Natural killer cell (primary cell): ENCODE measurements at regions not wholly inside any gene's neighbourhood (a gene's known extent, or its start where the extent isn't known, plus 50 kb on each side); places are given as distances from the start of the nearest gene placed in this dataset.

Experiments used
- ATAC-seq, 3 donors: fragments of 150-1000 bp in 2 of 3; fragments of 200-7000 bp in 1 of 3; cut with Tn5 transposase; 1 replicate in 1 of 3; 2 replicates in 2 of 3; pipeline ENCODE4 v1.10.0; 2021; ENCODE audit warnings: mild to moderate bottlenecking in 2 of 3, moderate library complexity in 2 of 3
- DNase-seq, 2 donors: peaks; one replicate each; pipeline versions ENCODE4 v3.0.0 to v3.0.0-alpha.2; 2013 to 2021; ENCODE audit warnings: mixed read lengths in 1 of 2
- H3K27ac ChIP-seq: one replicate; pipeline ENCODE4 v1.5.1; 2013; ENCODE audit warnings: mild to moderate bottlenecking, low read length
- H3K27me3 ChIP-seq: one replicate; pipeline ENCODE4 v1.6.1; 2013; ENCODE audit warnings: low read length; ENCODE audit not compliant: control insufficient read depth, insufficient read depth
- H3K36me3 ChIP-seq: one replicate; pipeline ENCODE4 v1.6.1; 2013; ENCODE audit warnings: low read length; ENCODE audit not compliant: control insufficient read depth, insufficient read depth
- H3K4me1 ChIP-seq: one replicate; pipeline ENCODE4 v1.6.1; 2013; ENCODE audit warnings: low read length; ENCODE audit not compliant: control insufficient read depth, insufficient read depth
- H3K4me3 ChIP-seq: one replicate; pipeline ENCODE4 v1.5.1; 2013; ENCODE audit warnings: low read length
- H3K9me3 ChIP-seq: one replicate; pipeline ENCODE4 v1.6.1; 2013; ENCODE audit warnings: low read length; ENCODE audit not compliant: control insufficient read depth, insufficient read depth
- H3K27ac Mint-ChIP-seq, 2 donors: one replicate each; pipeline ENCODE4 v1.8.0; 2022; ENCODE audit warnings: mild to moderate bottlenecking in 2 of 2, mixed read lengths in 2 of 2, moderate library complexity in 1 of 2
- H3K27me3 Mint-ChIP-seq, 2 donors: one replicate each; pipeline ENCODE4 v1.8.0; 2022; ENCODE audit warnings: low read depth in 2 of 2, mixed read lengths in 2 of 2
- H3K36me3 Mint-ChIP-seq: one replicate; pipeline ENCODE4 v1.8.0; 2022; ENCODE audit warnings: mixed read lengths
- H3K4me1 Mint-ChIP-seq, 2 donors: one replicate each; pipeline ENCODE4 v1.8.0; 2022; ENCODE audit warnings: mixed read lengths in 2 of 2
- H3K4me3 Mint-ChIP-seq: one replicate; pipeline ENCODE4 v1.8.0; 2022; ENCODE audit warnings: mild to moderate bottlenecking, moderate library complexity, mixed read lengths
- H3K9me3 Mint-ChIP-seq, 2 donors: one replicate each; pipeline ENCODE4 v1.8.0; 2022; ENCODE audit warnings: mixed read lengths in 2 of 2
- WGBS: methylation state at CpG from one replicate; pipeline ENCODE4 v1.1.7; 2013; ENCODE audit warnings: missing lambda C conversion rate; ENCODE audit not compliant: insufficient coverage; 5-methylcytosine and 5-hydroxymethylcytosine counted together
- intact Hi-C: fragments of 100-400 bp; cut with micrococcal nuclease; formaldehyde crosslinking; loops from one replicate; pipeline ENCODE4 v1.14.2; 2022
- TF ChIP-seq, protein P1 (sequence below): fragments of 200-600 bp; IDR thresholded peaks from one replicate; pipeline ENCODE4 v1.8.0; 2022; ENCODE audit warnings: antibody characterized with exemption

DNA sequence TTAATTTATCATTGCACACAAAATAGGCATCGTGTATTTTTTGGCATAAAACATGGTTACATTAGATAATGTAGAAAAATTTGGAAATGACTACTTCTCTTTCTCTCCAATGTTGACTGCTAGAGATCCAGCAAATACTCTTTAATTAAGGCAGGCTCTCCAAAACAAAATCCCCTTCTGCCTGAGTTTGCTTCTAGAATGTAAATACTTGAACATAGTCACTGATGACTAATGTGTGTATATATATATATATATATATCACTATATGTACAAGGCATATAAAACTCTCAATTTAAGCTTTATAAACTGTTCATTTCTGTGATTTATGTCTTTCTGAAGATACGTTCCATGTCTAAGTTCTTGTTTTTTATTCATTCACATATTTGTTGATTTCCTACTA is 67.2 kb upstream of the CAMK2D start:
- ATAC-seq (no peak), DNase-seq (no peak)
- Histone ChIP-seq H3K27ac (no peak overlapping the region), H3K9me3 (no peaks in the 10 kb centered on the region), H3K36me3 (no peaks in the 10 kb centered on the region), H3K4me1 (no peaks in the 10 kb centered on the region), H3K4me3 (no peak overlapping the region), H3K27me3 (no peaks in the 10 kb centered on the region)
- peaks cover 11 to 21% of the 10 kb centered on the region in 2 donors for H3K27me3 Mint-ChIP-seq
- H3K9me3 Mint-ChIP-seq: no peaks in the 10 kb centered on the region
- TF ChIP-seq, protein P1, sequence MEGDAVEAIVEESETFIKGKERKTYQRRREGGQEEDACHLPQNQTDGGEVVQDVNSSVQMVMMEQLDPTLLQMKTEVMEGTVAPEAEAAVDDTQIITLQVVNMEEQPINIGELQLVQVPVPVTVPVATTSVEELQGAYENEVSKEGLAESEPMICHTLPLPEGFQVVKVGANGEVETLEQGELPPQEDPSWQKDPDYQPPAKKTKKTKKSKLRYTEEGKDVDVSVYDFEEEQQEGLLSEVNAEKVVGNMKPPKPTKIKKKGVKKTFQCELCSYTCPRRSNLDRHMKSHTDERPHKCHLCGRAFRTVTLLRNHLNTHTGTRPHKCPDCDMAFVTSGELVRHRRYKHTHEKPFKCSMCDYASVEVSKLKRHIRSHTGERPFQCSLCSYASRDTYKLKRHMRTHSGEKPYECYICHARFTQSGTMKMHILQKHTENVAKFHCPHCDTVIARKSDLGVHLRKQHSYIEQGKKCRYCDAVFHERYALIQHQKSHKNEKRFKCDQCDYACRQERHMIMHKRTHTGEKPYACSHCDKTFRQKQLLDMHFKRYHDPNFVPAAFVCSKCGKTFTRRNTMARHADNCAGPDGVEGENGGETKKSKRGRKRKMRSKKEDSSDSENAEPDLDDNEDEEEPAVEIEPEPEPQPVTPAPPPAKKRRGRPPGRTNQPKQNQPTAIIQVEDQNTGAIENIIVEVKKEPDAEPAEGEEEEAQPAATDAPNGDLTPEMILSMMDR: no peak
- intact Hi-C loops: no loop called here
- H3K36me3 Mint-ChIP-seq: no peaks in the 10 kb centered on the region
- WGBS: no CpG with 5 or more reads among the region's 2 CpGs
- H3K4me3 Mint-ChIP-seq: no peak overlapping the region
- peaks cover 4 to 5% of the 10 kb centered on the region in 2 donors for H3K4me1 Mint-ChIP-seq
- H3K27ac Mint-ChIP-seq: no peak overlapping the region

DNA sequence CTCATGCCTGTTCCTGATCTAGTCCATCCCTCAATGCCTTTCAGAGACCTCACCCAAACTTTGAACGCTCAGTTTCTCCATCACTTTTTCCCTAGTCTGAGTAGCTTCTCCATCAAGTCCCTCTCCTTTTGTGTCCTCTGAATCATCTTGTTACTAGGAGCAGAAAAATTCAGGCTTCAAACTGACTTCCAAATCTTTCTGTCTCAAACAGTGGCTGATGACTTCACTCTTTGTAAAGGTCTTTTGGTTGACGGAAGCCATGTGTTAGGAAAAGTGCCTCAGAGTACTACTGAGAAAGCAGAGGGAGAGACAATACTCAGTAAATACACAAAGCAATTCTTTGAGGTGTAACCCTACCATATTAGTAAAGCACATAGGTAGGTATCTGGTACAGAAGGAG is 65.7 kb upstream of the CAMK2D start:
- Mint-ChIP-seq H3K36me3 (no peaks in the 10 kb centered on the region), H3K27me3 (peaks cover 11 to 16% of the 10 kb centered on the region in 2 donors), H3K9me3 (no peaks in the 10 kb centered on the region), H3K4me1 (peaks cover 4 to 5% of the 10 kb centered on the region in 2 donors), H3K27ac (no peak overlapping the region), H3K4me3 (no peak overlapping the region)
- no peaks in the 10 kb centered on the region for H3K9me3 ChIP-seq
- TF ChIP-seq, protein P1: no peak
- H3K4me3 ChIP-seq: no peak overlapping the region
- no peak overlapping the region for H3K27ac ChIP-seq
- 100% methylated on average over 1 of the region's 2 CpGs for WGBS
- H3K36me3 ChIP-seq: no peaks in the 10 kb centered on the region
- intact Hi-C loops: no loop called here
- H3K27me3 ChIP-seq: no peaks in the 10 kb centered on the region
- DNase-seq: no peak
- no peaks in the 10 kb centered on the region for H3K4me1 ChIP-seq
- ATAC-seq: no peak

DNA sequence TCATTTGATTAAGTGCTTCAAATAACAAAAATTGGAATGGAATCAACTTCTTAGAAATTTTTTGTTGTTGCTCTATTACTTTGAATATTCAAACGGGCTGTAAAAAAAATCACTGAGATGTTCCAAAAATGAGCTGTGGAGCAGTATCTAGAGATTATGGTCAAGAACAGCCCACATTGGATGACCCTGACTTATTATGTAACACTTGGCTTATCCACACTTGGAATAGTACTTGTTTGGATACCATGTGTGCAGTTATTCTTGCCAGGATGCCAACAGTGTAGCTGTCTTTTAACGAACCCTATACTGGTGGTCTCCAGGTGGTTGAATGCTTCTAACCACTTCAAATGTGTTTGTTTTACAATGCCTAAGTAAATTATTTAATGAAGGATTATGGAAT is 64.9 kb upstream of the CAMK2D start:
- Mint-ChIP-seq H3K9me3 (no peaks in the 10 kb centered on the region), H3K4me1 (peaks cover 4 to 5% of the 10 kb centered on the region in 2 donors), H3K36me3 (no peaks in the 10 kb centered on the region), H3K27me3 (peaks cover 11 to 16% of the 10 kb centered on the region in 2 donors), H3K27ac (no peak overlapping the region), H3K4me3 (no peak overlapping the region)
- Histone ChIP-seq H3K27ac (no peak overlapping the region), H3K4me1 (no peaks in the 10 kb centered on the region), H3K9me3 (no peaks in the 10 kb centered on the region), H3K4me3 (no peak overlapping the region), H3K36me3 (no peaks in the 10 kb centered on the region), H3K27me3 (no peaks in the 10 kb centered on the region)
- 86% methylated on average over 2 of the region's 2 CpGs for WGBS
- ATAC-seq (no peak), DNase-seq (no peak)
- TF ChIP-seq, protein P1: no peak
- intact Hi-C loops: no loop called here

DNA sequence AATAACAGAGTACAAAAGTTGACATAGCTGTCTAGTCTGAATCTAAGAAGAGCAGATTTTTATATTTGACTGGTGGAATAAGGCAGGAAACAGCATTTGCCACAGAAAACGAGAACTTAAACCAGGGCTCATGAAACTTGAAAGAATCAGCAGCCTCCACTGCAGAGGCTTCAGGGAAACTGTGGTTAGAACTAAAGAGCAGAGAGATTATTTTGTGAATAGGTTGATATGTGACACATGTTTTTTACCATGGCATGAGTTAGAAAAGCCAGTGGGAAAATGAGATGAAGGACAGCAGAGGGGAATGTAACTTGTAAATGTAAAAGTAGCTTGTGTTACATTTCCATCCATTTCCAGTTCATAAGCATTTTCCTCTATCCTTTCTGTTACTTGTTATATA is 63.7 kb upstream of the CAMK2D start:
- Mint-ChIP-seq H3K4me3 (no peak overlapping the region), H3K36me3 (no peaks in the 10 kb centered on the region), H3K27ac (no peak overlapping the region), H3K27me3 (peaks cover 11 to 22% of the 10 kb centered on the region in 2 donors), H3K9me3 (no peaks in the 10 kb centered on the region), H3K4me1 (peaks cover 4 to 5% of the 10 kb centered on the region in 2 donors)
- Histone ChIP-seq H3K4me1 (no peaks in the 10 kb centered on the region), H3K27me3 (no peaks in the 10 kb centered on the region), H3K36me3 (no peaks in the 10 kb centered on the region), H3K27ac (no peak overlapping the region), H3K4me3 (no peak overlapping the region), H3K9me3 (no peaks in the 10 kb centered on the region)
- TF ChIP-seq, protein P1: no peak
- intact Hi-C loops: no loop called here
- WGBS: 0% methylated on average over 1 of the region's 1 CpG
- DNase-seq (peak in 1 of 2 donors; percentile 45), ATAC-seq (no peak)
